ENCODE measurements at regions not wholly inside any gene's neighbourhood (a gene's known extent, or its start where the extent isn't known, plus 50 kb on each side); places are given as distances from the start of the nearest gene placed in this dataset.

DNA sequence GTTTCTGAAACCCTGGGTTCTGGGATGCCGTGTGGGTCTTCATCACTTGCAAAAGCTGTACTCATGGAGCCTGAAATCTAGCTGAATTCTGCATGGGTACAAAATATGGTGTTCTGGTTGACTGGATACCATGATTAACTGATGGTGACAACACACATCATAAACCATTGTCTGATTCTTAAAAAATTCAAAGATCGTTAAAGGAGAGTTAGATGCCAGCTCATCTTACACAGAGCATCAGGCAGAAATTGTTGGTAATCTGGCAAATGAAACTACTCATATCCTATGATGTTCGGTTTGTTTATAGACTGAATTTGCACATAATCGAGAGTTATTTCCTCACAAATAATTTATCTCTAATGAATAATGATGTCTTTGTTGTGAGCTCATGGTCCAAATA, 218.1 kb upstream of the PKN2 start:
- TF ChIP-seq CTCF (conservative IDR thresholded peaks at IDR 0.05; ENCODE audit: low read depth, low read length), result no peak
- no peak for TF ChIP-seq EZH2phosphoT487 (IDR thresholded peaks at IDR 0.05; ENCODE audit: borderline replicate concordance, low read length)

All from PC-3 (cell line).